Activated CD8-positive, alpha-beta T cell treated with anti-CD3 and anti-CD28 coated beads for 36 hours (primary cell): ENCODE measurements at regions not wholly inside any gene's neighbourhood (a gene's known extent, or its start where the extent isn't known, plus 50 kb on each side); places are given as distances from the start of the nearest gene placed in this dataset.

Experiments
- ATAC-seq: fragments of 200-7000 bp; cut with Tn5 transposase; one replicate; pipeline ENCODE4 v1.10.0; 2021; ENCODE audit warnings: mild to moderate bottlenecking, moderate library complexity
- CTCF ChIA-PET: fragments of 350-600 bp; sonication (Branson Sonifier 250); formaldehyde crosslinking; loops from one replicate; lab custom pipeline; 2021; ENCODE audit warnings: antibody characterized with exemption; lab: Charles Lee
- POLR2A ChIA-PET: fragments of 350-600 bp; sonication (Branson Sonifier 250); formaldehyde crosslinking; loops from one replicate; lab custom pipeline; 2021; ENCODE audit warnings: antibody characterized with exemption; lab: Charles Lee
- DNase-seq: peaks from one replicate; pipeline ENCODE4 v3.0.0-alpha.2; 2020
- H3K27ac Mint-ChIP-seq: one replicate; pipeline ENCODE4 v1.8.0; 2021; ENCODE audit warnings: mild to moderate bottlenecking, mixed read lengths
- H3K27me3 Mint-ChIP-seq: one replicate; pipeline ENCODE4 v1.8.0; 2021; ENCODE audit warnings: mixed read lengths
- H3K36me3 Mint-ChIP-seq: one replicate; pipeline ENCODE4 v1.8.0; 2021; ENCODE audit warnings: low read depth, mixed read lengths
- H3K4me1 Mint-ChIP-seq: one replicate; pipeline ENCODE4 v1.8.0; 2021; ENCODE audit warnings: low read depth, mixed read lengths
- H3K4me3 Mint-ChIP-seq: one replicate; pipeline ENCODE4 v1.8.0; 2021; ENCODE audit warnings: mild to moderate bottlenecking, moderate library complexity, mixed read lengths
- H3K9me3 Mint-ChIP-seq: one replicate; pipeline ENCODE4 v1.8.0; 2021; ENCODE audit warnings: mixed read lengths
- intact Hi-C: fragments of 100-400 bp; cut with micrococcal nuclease; formaldehyde crosslinking; loops from one replicate; pipeline ENCODE4 v1.10.0; 2022
- TF ChIP-seq, protein P1 (sequence below): fragments of 200-600 bp; IDR thresholded peaks from one replicate; pipeline ENCODE4 v1.8.0; 2022; ENCODE audit warnings: antibody characterized with exemption, mild to moderate bottlenecking

- Mint-ChIP-seq H3K9me3 (no peaks in the 10 kb centered on the region), H3K27me3 (peaks cover 2% of the 10 kb centered on the region), H3K27ac (no peak overlapping the region), H3K36me3 (no peaks in the 10 kb centered on the region), H3K4me1 (no peaks in the 10 kb centered on the region), H3K4me3 (no peak overlapping the region)
- DNase-seq (no peak), ATAC-seq (no peak)
- intact Hi-C loops = no loop called here
- TF ChIP-seq, protein P1, sequence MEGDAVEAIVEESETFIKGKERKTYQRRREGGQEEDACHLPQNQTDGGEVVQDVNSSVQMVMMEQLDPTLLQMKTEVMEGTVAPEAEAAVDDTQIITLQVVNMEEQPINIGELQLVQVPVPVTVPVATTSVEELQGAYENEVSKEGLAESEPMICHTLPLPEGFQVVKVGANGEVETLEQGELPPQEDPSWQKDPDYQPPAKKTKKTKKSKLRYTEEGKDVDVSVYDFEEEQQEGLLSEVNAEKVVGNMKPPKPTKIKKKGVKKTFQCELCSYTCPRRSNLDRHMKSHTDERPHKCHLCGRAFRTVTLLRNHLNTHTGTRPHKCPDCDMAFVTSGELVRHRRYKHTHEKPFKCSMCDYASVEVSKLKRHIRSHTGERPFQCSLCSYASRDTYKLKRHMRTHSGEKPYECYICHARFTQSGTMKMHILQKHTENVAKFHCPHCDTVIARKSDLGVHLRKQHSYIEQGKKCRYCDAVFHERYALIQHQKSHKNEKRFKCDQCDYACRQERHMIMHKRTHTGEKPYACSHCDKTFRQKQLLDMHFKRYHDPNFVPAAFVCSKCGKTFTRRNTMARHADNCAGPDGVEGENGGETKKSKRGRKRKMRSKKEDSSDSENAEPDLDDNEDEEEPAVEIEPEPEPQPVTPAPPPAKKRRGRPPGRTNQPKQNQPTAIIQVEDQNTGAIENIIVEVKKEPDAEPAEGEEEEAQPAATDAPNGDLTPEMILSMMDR = no peak
- CTCF ChIA-PET = no interaction called here
- POLR2A ChIA-PET = no interaction called here
Observed at GRCh38 chr4:8698341-8699062, 105.9 kb downstream of the CPZ start.

- H3K4me1 Mint-ChIP-seq = no peaks in the 10 kb centered on the region
- TF ChIP-seq, protein P1 = no peak
- no peak for ATAC-seq
- CTCF ChIA-PET = interaction anchor here (1.3 kb wide), 1 partner anchor 9 kb away, joined by 4 read pairs; no protein-coding TSS in a partner anchor
- H3K27ac Mint-ChIP-seq = no peak overlapping the region
- no peak for DNase-seq
- H3K9me3 Mint-ChIP-seq = no peaks in the 10 kb centered on the region
- no peaks in the 10 kb centered on the region for H3K36me3 Mint-ChIP-seq
- no peak overlapping the region for H3K4me3 Mint-ChIP-seq
- POLR2A ChIA-PET = no interaction called here
- peaks cover 2% of the 10 kb centered on the region for H3K27me3 Mint-ChIP-seq
- intact Hi-C loops = no loop called here
Observed at GRCh38 chr4:8697826-8698225, 105.3 kb downstream of the CPZ start.

GRCh38 chr4:8696369-8697127 lies 104.0 kb downstream of the CPZ start:
- Mint-ChIP-seq H3K4me3 (no peak overlapping the region), H3K36me3 (no peaks in the 10 kb centered on the region), H3K4me1 (no peaks in the 10 kb centered on the region), H3K9me3 (no peaks in the 10 kb centered on the region), H3K27me3 (peaks cover 2% of the 10 kb centered on the region), H3K27ac (no peak overlapping the region)
- ChIA-PET POLR2A (interaction anchor here (0.6 kb wide), 1 partner anchor 45 kb away, joined by 3 read pairs; no protein-coding TSS in a partner anchor), CTCF (interaction anchor here (1.3 kb wide), 1 partner anchor 8 kb away, joined by 4 read pairs; no protein-coding TSS in a partner anchor)
- ATAC-seq (no peak), DNase-seq (no peak)
- TF ChIP-seq, protein P1 = no peak
- intact Hi-C loops = no loop called here

DNA sequence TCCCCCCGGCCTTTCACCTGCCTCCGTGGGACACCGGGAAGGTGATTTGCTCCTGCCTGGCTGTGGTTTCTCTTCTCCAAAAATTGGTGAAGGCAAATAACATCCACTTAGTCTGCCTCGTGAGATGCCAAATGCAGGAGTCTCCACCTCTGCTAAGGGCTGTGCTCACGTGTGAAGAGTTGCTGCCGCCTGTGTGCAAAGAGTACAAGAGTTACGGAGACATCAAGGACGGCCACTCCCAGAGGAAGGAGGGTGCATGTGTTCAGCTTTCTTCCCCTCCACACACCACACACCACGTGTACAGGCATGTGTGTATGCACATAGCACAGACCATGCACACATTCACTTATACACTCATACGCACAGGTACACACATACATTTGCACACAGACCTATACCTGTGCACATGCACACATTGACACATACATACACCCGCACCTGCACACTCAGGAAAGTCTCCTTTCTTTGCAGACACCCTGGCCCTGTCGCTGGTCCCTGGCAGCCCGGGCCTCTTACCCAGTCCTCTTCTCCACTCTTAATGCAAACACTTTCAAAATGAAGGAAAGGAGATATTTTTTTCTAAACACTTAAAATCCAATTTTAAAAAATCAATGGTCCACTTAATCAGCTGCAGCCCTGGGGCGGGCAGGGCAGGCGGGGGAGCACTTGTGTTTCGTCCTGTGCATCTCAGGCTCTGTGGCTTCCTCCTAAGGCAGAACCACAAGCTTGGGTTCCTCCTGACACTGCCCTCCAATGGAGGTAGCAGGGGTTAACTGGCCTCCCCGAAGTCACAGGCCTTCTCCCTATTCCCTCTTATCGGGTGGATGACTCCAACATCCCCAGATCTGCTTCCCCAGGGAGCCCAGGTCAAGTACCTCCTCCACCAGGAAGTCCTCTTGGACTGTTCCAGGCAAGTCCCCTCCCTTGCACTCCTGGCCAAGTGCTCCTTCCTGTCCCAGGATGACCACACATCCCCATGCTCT lies 103.0 kb downstream of the CPZ start:
- no peak overlapping the region for H3K4me3 Mint-ChIP-seq
- H3K27me3 Mint-ChIP-seq = peaks cover 2% of the 10 kb centered on the region
- ChIA-PET POLR2A (no interaction called here), CTCF (no interaction called here)
- H3K9me3 Mint-ChIP-seq = no peaks in the 10 kb centered on the region
- intact Hi-C loops = no loop called here
- ATAC-seq = no peak
- no peak overlapping the region for H3K27ac Mint-ChIP-seq
- H3K36me3 Mint-ChIP-seq = no peaks in the 10 kb centered on the region
- no peaks in the 10 kb centered on the region for H3K4me1 Mint-ChIP-seq
- TF ChIP-seq, protein P1 = no peak
- DNase-seq = no peak
